ENCODE measurements at regions not wholly inside any gene's neighbourhood (a gene's known extent, or its start where the extent isn't known, plus 50 kb on each side); places are given as distances from the start of the nearest gene placed in this dataset.

DNA sequence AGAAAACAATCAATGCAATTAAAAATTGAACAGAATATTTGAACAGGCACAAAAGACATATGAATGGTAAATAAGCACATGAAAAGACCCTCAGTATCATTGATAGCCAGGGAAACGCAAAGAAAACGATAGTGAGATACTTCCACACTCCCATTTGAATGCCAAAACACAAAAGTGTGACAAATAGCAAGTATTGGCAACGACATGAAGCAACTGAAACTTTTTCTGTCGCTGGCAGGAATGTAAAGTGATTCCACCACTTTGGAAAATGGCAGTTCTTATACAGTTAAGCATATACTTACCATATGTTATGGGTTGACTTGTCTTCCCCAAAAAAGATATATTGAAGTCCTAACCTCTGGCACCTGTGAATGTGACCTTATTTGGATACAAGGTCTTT lies 62.9 kb upstream of the NAV2 start:
- H3K4me1 ChIP-seq (ENCODE audit: insufficient read depth, low read length) = peaks cover 7% of the 10 kb centered on the region
- no peak overlapping the region for H3K9ac ChIP-seq (ENCODE audit: low read length)
- H3K36me3 ChIP-seq (ENCODE audit: insufficient read depth, low read length) = no peaks in the 10 kb centered on the region
- H3K79me2 ChIP-seq (ENCODE audit: insufficient read depth, low read length) = no peaks in the 10 kb centered on the region
- no peaks in the 10 kb centered on the region for H4K20me1 ChIP-seq (ENCODE audit: insufficient read depth, low read length)
- H3K27ac ChIP-seq (ENCODE audit: low read depth, low read length) = no peak overlapping the region
- peaks cover 3% of the 10 kb centered on the region for H3K9me3 Mint-ChIP-seq (ENCODE audit: unreplicated experiment)
- no peak overlapping the region for H2AFZ ChIP-seq (ENCODE audit: low read depth, low read length)
- FAIRE-seq (no peak), DNase-seq (ENCODE audit: low read depth) (no peak)
- H3K27me3 Mint-ChIP-seq (ENCODE audit: low read depth, unreplicated experiment) = peaks cover 33% of the 10 kb centered on the region
- H3K27me3 ChIP-seq (ENCODE audit: insufficient read depth, low read length) = peaks cover 19% of the 10 kb centered on the region
- TF ChIP-seq, protein P1, sequence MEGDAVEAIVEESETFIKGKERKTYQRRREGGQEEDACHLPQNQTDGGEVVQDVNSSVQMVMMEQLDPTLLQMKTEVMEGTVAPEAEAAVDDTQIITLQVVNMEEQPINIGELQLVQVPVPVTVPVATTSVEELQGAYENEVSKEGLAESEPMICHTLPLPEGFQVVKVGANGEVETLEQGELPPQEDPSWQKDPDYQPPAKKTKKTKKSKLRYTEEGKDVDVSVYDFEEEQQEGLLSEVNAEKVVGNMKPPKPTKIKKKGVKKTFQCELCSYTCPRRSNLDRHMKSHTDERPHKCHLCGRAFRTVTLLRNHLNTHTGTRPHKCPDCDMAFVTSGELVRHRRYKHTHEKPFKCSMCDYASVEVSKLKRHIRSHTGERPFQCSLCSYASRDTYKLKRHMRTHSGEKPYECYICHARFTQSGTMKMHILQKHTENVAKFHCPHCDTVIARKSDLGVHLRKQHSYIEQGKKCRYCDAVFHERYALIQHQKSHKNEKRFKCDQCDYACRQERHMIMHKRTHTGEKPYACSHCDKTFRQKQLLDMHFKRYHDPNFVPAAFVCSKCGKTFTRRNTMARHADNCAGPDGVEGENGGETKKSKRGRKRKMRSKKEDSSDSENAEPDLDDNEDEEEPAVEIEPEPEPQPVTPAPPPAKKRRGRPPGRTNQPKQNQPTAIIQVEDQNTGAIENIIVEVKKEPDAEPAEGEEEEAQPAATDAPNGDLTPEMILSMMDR (IDR thresholded peaks at IDR 0.05; ENCODE audit: insufficient read depth, low read depth, low read length) = no peak
- no peak for TF ChIP-seq EZH2 (IDR thresholded peaks at IDR 0.05; ENCODE audit: insufficient read depth, low read length)
- no peak overlapping the region for H3K4me3 Mint-ChIP-seq (ENCODE audit: unreplicated experiment)
- H3K27ac Mint-ChIP-seq (ENCODE audit: unreplicated experiment) = no peak overlapping the region
- H3K36me3 Mint-ChIP-seq (ENCODE audit: low read depth, unreplicated experiment) = no peaks in the 10 kb centered on the region
- H3K4me3 ChIP-seq (ENCODE audit: insufficient read depth, low read depth, low read length) = no peak overlapping the region
- H3K4me2 ChIP-seq (ENCODE audit: low read length) = no peak overlapping the region
- H3K9me3 ChIP-seq (ENCODE audit: insufficient read depth, low read depth, low read length) = no peaks in the 10 kb centered on the region
- peaks cover 8% of the 10 kb centered on the region for H3K4me1 Mint-ChIP-seq (ENCODE audit: low read depth, unreplicated experiment)

DNA sequence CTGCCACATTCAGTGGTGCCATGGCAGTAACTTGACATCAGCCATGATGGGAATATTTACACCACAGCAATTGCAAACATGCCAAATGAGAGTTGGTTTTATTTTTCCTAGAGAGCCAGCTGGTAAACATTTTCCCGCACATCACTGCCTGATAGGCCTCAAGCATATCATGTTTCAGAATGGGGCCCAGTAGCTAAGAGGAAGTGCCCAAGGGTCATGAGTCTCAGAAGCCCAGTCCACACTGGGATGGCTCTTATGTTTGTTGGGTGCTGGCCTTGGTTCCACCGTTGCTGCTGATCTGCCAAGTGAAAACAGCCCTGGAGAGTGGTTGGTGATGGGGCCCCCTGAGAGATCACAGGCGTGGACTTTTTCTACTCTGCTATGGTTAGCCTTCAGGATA lies 64.3 kb upstream of the NAV2 start:
- Mint-ChIP-seq H3K36me3 (ENCODE audit: low read depth, unreplicated experiment) (no peaks in the 10 kb centered on the region), H3K27ac (ENCODE audit: unreplicated experiment) (no peak overlapping the region), H3K4me3 (ENCODE audit: unreplicated experiment) (no peak overlapping the region), H3K4me1 (ENCODE audit: low read depth, unreplicated experiment) (peaks cover 13% of the 10 kb centered on the region), H3K9me3 (ENCODE audit: unreplicated experiment) (peaks cover 3% of the 10 kb centered on the region), H3K27me3 (ENCODE audit: low read depth, unreplicated experiment) (peaks cover 28% of the 10 kb centered on the region)
- no peak overlapping the region for H3K27ac ChIP-seq (ENCODE audit: low read depth, low read length)
- no peaks in the 10 kb centered on the region for H3K36me3 ChIP-seq (ENCODE audit: insufficient read depth, low read length)
- no peaks in the 10 kb centered on the region for H4K20me1 ChIP-seq (ENCODE audit: insufficient read depth, low read length)
- DNase-seq (ENCODE audit: low read depth) (no peak), FAIRE-seq (no peak)
- peaks cover 18% of the 10 kb centered on the region for H3K27me3 ChIP-seq (ENCODE audit: insufficient read depth, low read length)
- no peaks in the 10 kb centered on the region for H3K9me3 ChIP-seq (ENCODE audit: insufficient read depth, low read depth, low read length)
- H3K4me1 ChIP-seq (ENCODE audit: insufficient read depth, low read length) = peaks cover 7% of the 10 kb centered on the region
- H3K9ac ChIP-seq (ENCODE audit: low read length) = no peak overlapping the region
- no peaks in the 10 kb centered on the region for H3K79me2 ChIP-seq (ENCODE audit: insufficient read depth, low read length)
- no peak overlapping the region for H3K4me2 ChIP-seq (ENCODE audit: low read length)
- TF ChIP-seq EZH2 (IDR thresholded peaks at IDR 0.05; ENCODE audit: insufficient read depth, low read length) = no peak
- TF ChIP-seq, protein P1 (IDR thresholded peaks at IDR 0.05; ENCODE audit: insufficient read depth, low read depth, low read length) = no peak
- H3K4me3 ChIP-seq (ENCODE audit: insufficient read depth, low read depth, low read length) = no peak overlapping the region
- H2AFZ ChIP-seq (ENCODE audit: low read depth, low read length) = no peak overlapping the region

DNA sequence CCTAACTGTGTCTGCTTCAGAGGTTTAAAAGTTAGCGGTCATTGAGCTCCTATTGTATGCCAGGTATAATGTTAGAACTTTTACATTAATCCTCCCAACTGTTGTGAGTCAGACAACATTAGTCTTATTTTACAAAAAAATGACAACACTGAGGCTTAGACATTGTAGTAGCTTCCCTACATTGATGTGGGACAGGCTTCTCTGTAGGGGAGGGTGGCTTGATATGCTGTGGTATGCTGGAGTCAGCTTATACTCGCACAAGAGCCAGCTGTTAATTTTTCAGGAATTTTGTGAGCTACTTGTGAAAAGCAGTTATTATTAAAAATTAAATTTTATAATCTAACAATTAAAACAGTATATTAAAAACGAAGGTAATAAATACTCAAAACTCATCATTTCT lies 64.8 kb upstream of the NAV2 start:
- Histone ChIP-seq H3K79me2 (ENCODE audit: insufficient read depth, low read length) (no peaks in the 10 kb centered on the region), H3K27ac (ENCODE audit: low read depth, low read length) (no peak overlapping the region), H3K9ac (ENCODE audit: low read length) (no peak overlapping the region), H3K4me2 (ENCODE audit: low read length) (no peak overlapping the region), H3K4me1 (ENCODE audit: insufficient read depth, low read length) (peaks cover 7% of the 10 kb centered on the region), H3K36me3 (ENCODE audit: insufficient read depth, low read length) (no peaks in the 10 kb centered on the region), H2AFZ (ENCODE audit: low read depth, low read length) (no peak overlapping the region), H3K27me3 (ENCODE audit: insufficient read depth, low read length) (peaks cover 16% of the 10 kb centered on the region), H3K4me3 (ENCODE audit: insufficient read depth, low read depth, low read length) (no peak overlapping the region), H4K20me1 (ENCODE audit: insufficient read depth, low read length) (no peaks in the 10 kb centered on the region), H3K9me3 (ENCODE audit: insufficient read depth, low read depth, low read length) (no peaks in the 10 kb centered on the region)
- FAIRE-seq (no peak), DNase-seq (ENCODE audit: low read depth) (no peak)
- TF ChIP-seq EZH2 (IDR thresholded peaks at IDR 0.05; ENCODE audit: insufficient read depth, low read length) = no peak
- TF ChIP-seq, protein P1 (IDR thresholded peaks at IDR 0.05; ENCODE audit: insufficient read depth, low read depth, low read length) = no peak
- Mint-ChIP-seq H3K27ac (ENCODE audit: unreplicated experiment) (no peak overlapping the region), H3K36me3 (ENCODE audit: low read depth, unreplicated experiment) (no peaks in the 10 kb centered on the region), H3K4me3 (ENCODE audit: unreplicated experiment) (no peak overlapping the region), H3K27me3 (ENCODE audit: low read depth, unreplicated experiment) (peaks cover 23% of the 10 kb centered on the region), H3K4me1 (ENCODE audit: low read depth, unreplicated experiment) (peaks cover 13% of the 10 kb centered on the region), H3K9me3 (ENCODE audit: unreplicated experiment) (peaks cover 3% of the 10 kb centered on the region)
